ENCODE measurements at regions not wholly inside any gene's neighbourhood (a gene's known extent, or its start where the extent isn't known, plus 50 kb on each side); places are given as distances from the start of the nearest gene placed in this dataset.

- H3K4me1 ChIP-seq = peaks cover 0 to 8% (median 0%) of the 10 kb centered on the region in 4 donors
- H3K9me3 ChIP-seq = no peaks in the 10 kb centered on the region
- no peak for DNase-seq
- intact Hi-C loops (cut with DNase I; ENCODE audit: low total_unique reads) = no loop called here
- TF ChIP-seq CTCF (IDR thresholded peaks at IDR 0.05) = no peak
- no peak for TF ChIP-seq EP300 (IDR thresholded peaks at IDR 0.05; ENCODE audit: low read depth)
- TF ChIP-seq POLR2AphosphoS5 (IDR thresholded peaks at IDR 0.05) = no peak
- TF ChIP-seq POLR2A (IDR thresholded peaks at IDR 0.05) = no peak
- in situ Hi-C loops (cut with MboI; ENCODE audit: low pct_ligation_motif_present in 1 of 4, low pct_unique_long_range_greater_than_20kb in 1 of 4, low sequenced_read_pairs in 3 of 4) = no loop called here
- no peaks in the 10 kb centered on the region for H3K36me3 ChIP-seq
- no peak overlapping the region for H3K27ac ChIP-seq
- no peaks in the 10 kb centered on the region for H3K27me3 ChIP-seq
- 61 to 88% methylated on average over 2 of the region's 2 CpGs for WGBS, 2 donors (ENCODE audit: low coverage in 1 of 2)
- no peak overlapping the region for H3K4me3 ChIP-seq
These were observed 121.6 kb upstream of the FST start for GRCh38 chr5:53358794-53359193.

GRCh38 chr5:53359916-53360517 lies 120.4 kb upstream of the FST start:
- Histone ChIP-seq H3K36me3 (no peaks in the 10 kb centered on the region), H3K4me3 (no peak overlapping the region), H3K4me1 (peaks cover 0 to 7% (median 0%) of the 10 kb centered on the region in 4 donors), H3K27me3 (no peaks in the 10 kb centered on the region), H3K27ac (no peak overlapping the region), H3K9me3 (no peaks in the 10 kb centered on the region)
- in situ Hi-C loops (cut with MboI; ENCODE audit: low pct_ligation_motif_present in 1 of 4, low pct_unique_long_range_greater_than_20kb in 1 of 4, low sequenced_read_pairs in 3 of 4) (no loop called here), intact Hi-C loops (cut with DNase I; ENCODE audit: low total_unique reads) (no loop called here)
- no peak for DNase-seq
- no peak for TF ChIP-seq CTCF (IDR thresholded peaks at IDR 0.05)
- TF ChIP-seq EP300 (IDR thresholded peaks at IDR 0.05; ENCODE audit: low read depth) = no peak
- TF ChIP-seq POLR2A (IDR thresholded peaks at IDR 0.05) = no peak
- no peak for TF ChIP-seq POLR2AphosphoS5 (IDR thresholded peaks at IDR 0.05)
- WGBS, 2 donors (ENCODE audit: low coverage in 1 of 2) = 58 to 60% methylated on average over 4 of the region's 4 CpGs

- H3K27me3 ChIP-seq = no peaks in the 10 kb centered on the region
- no peaks in the 10 kb centered on the region for H3K36me3 ChIP-seq
- H3K4me3 ChIP-seq = no peak overlapping the region
- intact Hi-C loops (cut with DNase I; ENCODE audit: low total_unique reads) = no loop called here
- TF ChIP-seq EP300 (IDR thresholded peaks at IDR 0.05; ENCODE audit: low read depth) (no peak), CTCF (IDR thresholded peaks at IDR 0.05) (no peak), POLR2A (IDR thresholded peaks at IDR 0.05) (no peak), POLR2AphosphoS5 (IDR thresholded peaks at IDR 0.05) (no peak)
- H3K9me3 ChIP-seq = no peaks in the 10 kb centered on the region
- in situ Hi-C loops (cut with MboI; ENCODE audit: low pct_ligation_motif_present in 1 of 4, low pct_unique_long_range_greater_than_20kb in 1 of 4, low sequenced_read_pairs in 3 of 4) = no loop called here
- DNase-seq = no peak
- no peaks in the 10 kb centered on the region for H3K4me1 ChIP-seq
- no peak overlapping the region for H3K27ac ChIP-seq
These were observed 119.6 kb upstream of the FST start for GRCh38 chr5:53360811-53361210.

- H3K36me3 ChIP-seq = no peaks in the 10 kb centered on the region
- in situ Hi-C loops (cut with MboI; ENCODE audit: low pct_ligation_motif_present in 1 of 4, low pct_unique_long_range_greater_than_20kb in 1 of 4, low sequenced_read_pairs in 3 of 4) = no loop called here
- intact Hi-C loops (cut with DNase I; ENCODE audit: low total_unique reads) = no loop called here
- DNase-seq = no peak
- H3K27me3 ChIP-seq = no peaks in the 10 kb centered on the region
- no peak overlapping the region for H3K4me3 ChIP-seq
- no peaks in the 10 kb centered on the region for H3K4me1 ChIP-seq
- no peak overlapping the region for H3K27ac ChIP-seq
- no peaks in the 10 kb centered on the region for H3K9me3 ChIP-seq
- WGBS, 2 donors (ENCODE audit: low coverage in 1 of 2) = 62 to 81% methylated on average over 4 of the region's 4 CpGs
- TF ChIP-seq CTCF (IDR thresholded peaks at IDR 0.05) (no peak), EP300 (IDR thresholded peaks at IDR 0.05; ENCODE audit: low read depth) (no peak), POLR2A (IDR thresholded peaks at IDR 0.05) (no peak), POLR2AphosphoS5 (IDR thresholded peaks at IDR 0.05) (no peak)
These were observed 118.7 kb upstream of the FST start for GRCh38 chr5:53361708-53362107.
